ENCODE measurements at regions not wholly inside any gene's neighbourhood (a gene's known extent, or its start where the extent isn't known, plus 50 kb on each side); places are given as distances from the start of the nearest gene placed in this dataset.

- no peak for TF ChIP-seq CTCF (IDR thresholded peaks at IDR 0.05)
Observed at GRCh38 chr12:41699658-41700057, 445.0 kb downstream of the GXYLT1 start.

- no peak for TF ChIP-seq CTCF (IDR thresholded peaks at IDR 0.05)
Observed at GRCh38 chr12:41697161-41697560, 447.5 kb downstream of the GXYLT1 start.

DNA sequence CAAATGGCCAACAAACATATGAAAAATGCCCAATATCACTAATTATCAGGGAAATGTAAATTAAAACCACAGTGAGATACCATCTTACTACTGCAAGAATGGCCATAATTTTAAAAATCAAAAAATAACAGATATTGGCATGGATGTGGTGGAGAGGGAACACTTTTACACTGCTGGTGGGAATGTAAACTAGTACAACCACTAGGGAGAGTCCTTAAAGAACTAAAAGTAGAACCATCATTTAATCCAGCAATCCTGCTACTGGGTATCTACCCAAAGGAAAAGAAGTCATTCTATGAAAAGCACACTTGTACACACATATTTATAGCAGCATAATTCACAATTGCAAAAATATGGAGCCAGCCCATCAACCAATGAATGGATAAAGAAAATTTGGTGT, 459.7 kb downstream of the GXYLT1 start:
- no peak for TF ChIP-seq CTCF (IDR thresholded peaks at IDR 0.05)

DNA sequence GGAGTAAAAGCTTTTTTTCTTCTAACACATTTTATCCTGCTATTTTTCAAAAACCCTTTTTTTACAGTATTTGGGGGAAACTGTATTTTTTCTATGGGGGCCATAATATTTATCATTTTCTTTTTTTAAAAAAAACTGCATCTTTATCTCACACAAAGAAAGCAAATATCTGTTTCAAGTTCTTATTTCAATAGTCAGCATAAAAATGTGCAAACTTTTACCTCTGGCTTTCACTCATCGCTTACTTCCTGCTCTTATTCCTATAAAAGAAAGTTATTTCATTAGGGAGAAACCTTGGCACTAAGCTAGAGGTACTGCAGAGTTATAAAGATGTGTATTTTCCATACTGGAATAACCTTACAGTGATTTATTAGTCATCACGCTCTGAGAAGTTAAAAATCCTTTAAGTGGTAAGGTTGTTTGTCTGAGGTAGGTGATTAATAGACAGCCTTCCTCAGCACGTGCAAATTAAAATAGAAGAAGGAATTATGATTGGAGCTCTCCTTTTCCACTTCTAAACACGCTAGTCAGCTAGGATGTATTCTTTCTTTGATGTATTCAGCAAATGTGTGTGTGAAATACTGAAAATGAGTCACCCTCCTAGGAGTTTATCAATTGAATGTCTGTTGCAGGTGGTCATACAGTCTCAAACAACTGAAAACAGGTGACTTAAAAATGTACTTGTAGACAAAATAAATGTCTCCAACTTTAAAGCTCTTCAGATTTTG, 461.0 kb downstream of the GXYLT1 start:
- TF ChIP-seq CTCF (IDR thresholded peaks at IDR 0.05) = no peak

- no peak for TF ChIP-seq CTCF (IDR thresholded peaks at IDR 0.05)
Observed at GRCh38 chr12:41683023-41683422, 461.7 kb downstream of the GXYLT1 start.

- TF ChIP-seq CTCF (IDR thresholded peaks at IDR 0.05) = no peak
Observed at GRCh38 chr12:41681898-41682297, 462.8 kb downstream of the GXYLT1 start.

GRCh38 chr12:41680155-41680554, 464.5 kb downstream of the GXYLT1 start:
- no peak for TF ChIP-seq CTCF (IDR thresholded peaks at IDR 0.05)

All from LNCAP (cell line).